ENCODE measurements at regions not wholly inside any gene's neighbourhood (a gene's known extent, or its start where the extent isn't known, plus 50 kb on each side); places are given as distances from the start of the nearest gene placed in this dataset.

GRCh38 chr2:234368861-234369261, 128.0 kb downstream of the ARL4C start:
- TF ChIP-seq SUZ12 (IDR thresholded peaks at IDR 0.05; ENCODE audit: extremely low read depth, insufficient read depth, insufficient read length), result no peak
- TF ChIP-seq YY1 (IDR thresholded peaks at IDR 0.05; ENCODE audit: insufficient read depth, insufficient read length), result no peak

Measured in NT2/D1 (cell line).